Stimulated activated CD8-positive, alpha-beta memory T cell treated with anti-CD3 and anti-CD28 coated beads, Interleukin-15, amount 100 ng/mL, for 48 hours (primary cell): ENCODE measurements at regions not wholly inside any gene's neighbourhood (a gene's known extent, or its start where the extent isn't known, plus 50 kb on each side); places are given as distances from the start of the nearest gene placed in this dataset.
"Not testable (repeated sequence)": the region's sequence is repeated elsewhere in the genome, so short reads cannot be mapped to it uniquely, and the experiment has no call there.

ENCODE experiments used
- DNase-seq, 2 donors: peaks; one replicate each; pipeline ENCODE4 v3.0.0-alpha.2; 2020; ENCODE audit warnings: low read depth in 2 of 2

DNA sequence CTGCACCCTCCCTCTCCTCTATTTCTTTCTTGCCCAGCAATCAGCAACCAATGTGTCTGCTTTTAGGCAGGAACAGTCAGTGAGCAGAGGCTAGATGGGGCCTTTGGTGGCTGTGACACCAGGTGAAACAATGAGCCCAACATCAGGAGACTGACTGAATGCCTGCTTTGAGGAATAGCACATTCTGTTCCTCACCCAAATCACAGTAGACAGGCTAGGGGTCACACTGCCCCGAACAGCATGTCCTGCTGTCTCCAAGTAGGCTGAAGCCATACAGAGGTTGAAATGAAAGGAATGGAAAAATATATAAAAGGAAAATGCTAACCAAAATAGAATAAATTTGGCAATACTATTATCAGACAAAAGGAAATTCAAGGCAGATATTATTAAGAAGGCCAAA, 122.5 kb upstream of the GDNF start:
- DNase-seq: no peak

DNA sequence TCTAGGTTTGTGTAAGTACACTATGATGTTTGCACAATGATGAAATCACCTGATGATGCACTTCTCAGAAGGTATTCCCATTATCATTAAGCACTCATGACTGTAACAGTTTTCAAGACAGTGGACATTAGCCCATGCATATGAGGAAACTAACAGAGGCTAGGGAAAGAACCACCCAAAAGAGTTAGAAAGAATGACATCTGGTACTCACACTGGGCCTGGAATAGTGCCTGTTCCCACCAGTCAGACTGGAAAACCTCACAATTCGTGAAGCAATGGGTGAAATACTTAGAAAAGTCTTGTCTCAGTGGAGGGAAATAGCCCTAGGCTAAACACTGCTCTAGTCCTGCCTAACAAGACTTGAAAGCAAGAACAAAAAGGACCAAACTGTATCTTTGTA, 117.4 kb upstream of the GDNF start:
- DNase-seq: no peak

- DNase-seq: no peak
Measured at GRCh38 chr5:37955748-37956147, 115.9 kb upstream of the GDNF start.

DNA sequence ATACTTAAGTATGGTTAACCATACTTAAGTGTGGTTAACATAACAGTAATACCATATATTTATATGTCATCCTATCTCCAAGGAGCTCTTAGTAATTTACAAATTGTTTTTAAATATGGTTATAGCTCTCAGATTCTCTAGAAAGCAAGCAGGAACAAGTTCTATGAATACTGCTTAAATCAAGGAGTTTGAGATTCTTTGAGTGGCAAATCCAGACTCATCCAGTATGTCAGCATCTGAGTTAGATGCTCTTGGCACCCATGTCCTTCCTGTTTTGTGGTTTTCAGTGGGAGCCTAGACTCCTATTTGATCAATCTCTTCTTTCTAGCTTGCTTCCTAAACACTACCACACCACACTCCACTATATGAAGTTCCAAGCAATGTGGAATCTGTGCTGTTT, 114.7 kb upstream of the GDNF start:
- DNase-seq: no peak

GRCh38 chr5:37951946-37952721, 112.3 kb upstream of the GDNF start:
- no peak for DNase-seq

DNA sequence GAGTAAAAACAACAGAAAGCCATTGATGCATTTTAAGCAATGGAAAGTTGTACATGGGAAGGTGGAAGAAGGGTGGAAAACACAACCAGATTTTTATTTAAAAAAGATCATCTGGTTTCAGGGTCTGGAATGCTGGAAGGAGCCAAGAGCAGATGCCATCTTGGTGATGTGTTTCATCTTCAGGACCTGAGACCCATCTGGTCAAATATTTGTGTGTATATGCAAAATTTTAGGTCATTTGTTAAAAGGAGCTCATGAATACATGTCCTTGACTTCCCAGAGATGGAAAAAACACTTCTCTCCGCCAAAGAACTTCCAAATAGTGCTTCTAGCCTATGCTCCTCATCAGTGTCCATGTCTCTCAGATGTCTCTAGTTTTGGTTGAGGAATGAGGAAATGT, 110.6 kb upstream of the GDNF start:
- no peak for DNase-seq

DNA sequence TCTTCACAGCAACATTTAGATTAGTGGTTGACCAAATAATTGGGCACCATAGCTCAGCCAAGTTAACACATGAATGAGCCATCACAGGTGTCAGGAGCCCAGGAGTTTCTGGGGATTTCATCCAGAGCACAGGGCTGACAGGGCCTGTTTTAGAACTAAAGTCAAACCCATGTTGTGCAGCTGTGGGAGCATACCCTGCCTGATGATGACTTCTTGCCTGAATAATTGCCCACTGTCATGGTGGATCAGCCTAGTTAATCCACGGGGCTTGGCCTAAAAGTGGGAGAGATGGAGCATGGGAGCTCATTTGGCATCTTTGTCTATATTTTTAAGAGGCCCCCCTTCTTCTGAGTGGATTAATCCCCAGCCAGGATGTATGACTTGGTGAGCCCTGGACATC, 105.6 kb upstream of the GDNF start:
- no peak for DNase-seq

- DNase-seq: not testable (repeated sequence)
Measured at GRCh38 chr5:37943136-37943535, 103.3 kb upstream of the GDNF start.

GRCh38 chr5:37940931-37941623, 101.2 kb upstream of the GDNF start:
- no peak for DNase-seq

GRCh38 chr5:37938861-37939260, 99.0 kb upstream of the GDNF start:
- DNase-seq: no peak

- no peak for DNase-seq
Measured at GRCh38 chr5:37938076-37938852, 98.4 kb upstream of the GDNF start.

DNA sequence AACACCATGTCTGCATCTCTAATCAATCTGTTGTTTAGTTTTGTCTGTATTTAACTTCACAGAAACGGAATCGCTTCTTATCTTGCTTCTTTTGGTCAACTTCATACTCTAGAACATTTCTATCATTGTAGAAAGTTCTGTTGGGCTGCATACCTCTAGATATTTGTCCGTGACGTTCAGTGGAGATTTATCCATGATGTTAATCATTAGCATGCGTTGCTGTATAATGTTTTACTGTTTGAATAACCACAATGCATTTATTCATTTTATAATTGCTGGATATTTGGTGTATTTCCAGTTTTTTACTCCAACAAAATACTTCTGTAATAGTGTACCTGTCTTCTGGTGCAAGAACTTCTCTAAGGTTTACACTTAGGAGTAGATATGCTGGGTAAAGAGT, 96.2 kb upstream of the GDNF start:
- no peak for DNase-seq

- DNase-seq: no peak
Measured at GRCh38 chr5:37933576-37933975, 93.7 kb upstream of the GDNF start.

DNA sequence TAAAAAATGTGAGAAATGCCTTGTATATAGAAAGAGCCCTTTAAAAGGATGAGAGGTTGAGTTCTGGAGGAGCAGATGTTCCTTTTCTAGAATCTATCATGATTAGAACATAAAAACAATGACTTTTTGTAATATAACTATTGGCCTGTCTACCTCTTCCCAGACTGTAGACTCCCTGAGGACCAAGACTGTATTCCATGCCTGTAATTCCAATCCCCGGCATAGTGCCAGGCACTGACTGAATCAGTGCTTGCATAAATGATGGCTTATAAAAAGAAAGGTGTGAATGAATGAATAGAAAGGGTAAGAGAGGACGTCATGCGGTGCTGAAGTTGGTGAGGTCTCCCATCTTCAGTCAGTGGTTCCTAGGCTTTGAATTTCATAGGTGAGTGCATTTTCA, 92.6 kb upstream of the GDNF start:
- no peak for DNase-seq

DNA sequence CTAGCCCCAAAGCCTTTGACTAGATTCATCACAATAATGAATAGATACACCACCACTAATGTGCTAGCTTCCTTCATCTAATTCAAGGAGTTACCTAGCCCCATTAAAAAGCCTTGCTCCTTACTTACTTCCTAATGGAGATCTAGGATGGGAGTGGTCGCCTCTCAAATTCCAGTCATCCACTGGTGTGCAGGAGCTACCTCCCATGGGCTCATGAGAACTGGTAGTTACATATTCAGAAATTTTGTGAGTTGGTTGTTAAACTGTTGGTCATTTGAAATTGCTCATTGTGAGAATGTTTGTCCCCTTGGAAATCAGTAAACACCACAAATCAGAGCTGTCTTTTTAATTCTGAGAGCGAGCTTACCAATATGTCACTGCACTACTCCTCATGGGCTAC, 91.7 kb upstream of the GDNF start:
- DNase-seq: no peak

GRCh38 chr5:37930350-37930749, 90.5 kb upstream of the GDNF start:
- DNase-seq: no peak

GRCh38 chr5:37929791-37930190, 90.0 kb upstream of the GDNF start:
- no peak for DNase-seq

DNA sequence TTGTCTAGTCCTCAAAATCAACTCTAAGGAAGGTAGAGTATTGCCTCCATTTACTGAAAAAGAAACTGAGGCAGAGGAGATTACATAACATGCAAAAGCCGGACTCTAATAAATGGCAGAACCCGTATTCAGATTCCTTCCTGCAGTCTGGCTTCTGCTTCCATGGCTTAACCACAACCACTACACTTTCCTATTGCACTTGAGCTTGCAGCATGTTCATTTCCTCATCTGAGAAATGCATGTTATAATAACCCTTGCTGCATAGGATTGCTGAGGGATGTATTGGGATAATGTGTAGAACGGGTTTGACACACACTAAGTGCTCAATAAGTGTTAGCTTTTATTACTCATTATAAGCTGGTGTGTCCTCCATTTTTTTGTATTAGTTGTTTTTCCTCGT, 87.9 kb upstream of the GDNF start:
- not testable (repeated sequence) for DNase-seq

GRCh38 chr5:37926732-37927131, 86.9 kb upstream of the GDNF start:
- no peak for DNase-seq

DNA sequence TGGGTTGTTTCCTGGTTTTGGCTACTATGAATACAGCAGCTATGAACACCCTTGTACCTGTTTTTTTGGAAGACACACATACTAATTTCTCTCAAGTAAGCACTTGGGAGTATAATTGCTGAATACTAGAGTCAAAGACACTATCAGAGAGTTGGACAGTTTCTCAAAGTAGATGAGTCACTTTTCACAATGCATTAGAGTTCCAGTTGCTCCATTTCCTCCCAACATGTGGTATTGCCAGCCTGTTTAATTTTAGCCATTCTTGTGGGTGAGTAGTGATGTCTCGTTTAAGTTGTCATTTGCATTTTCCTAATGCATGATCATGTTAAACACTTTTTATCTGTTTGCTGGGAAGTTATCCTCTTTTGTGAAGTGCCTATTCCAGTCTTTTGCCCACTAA, 81.6 kb upstream of the GDNF start:
- no peak for DNase-seq

DNA sequence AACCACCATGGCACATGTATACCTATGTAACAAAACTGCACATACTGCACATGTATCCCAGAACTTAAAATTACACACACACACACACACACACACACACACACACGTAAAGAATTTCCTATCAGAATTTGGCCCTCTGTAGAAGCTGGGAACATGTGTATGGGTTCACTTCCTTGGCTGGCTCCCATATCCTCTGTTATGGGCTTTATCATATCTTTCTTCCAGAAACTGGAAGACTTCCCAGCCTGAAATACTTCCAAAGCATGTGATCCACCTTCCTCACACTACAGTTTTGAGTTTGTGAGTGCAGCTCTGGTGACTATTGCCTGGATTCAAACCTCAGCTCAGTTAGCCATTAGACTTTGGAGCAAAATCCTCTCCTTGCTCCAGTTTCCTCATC, 78.6 kb upstream of the GDNF start:
- DNase-seq: no peak

DNA sequence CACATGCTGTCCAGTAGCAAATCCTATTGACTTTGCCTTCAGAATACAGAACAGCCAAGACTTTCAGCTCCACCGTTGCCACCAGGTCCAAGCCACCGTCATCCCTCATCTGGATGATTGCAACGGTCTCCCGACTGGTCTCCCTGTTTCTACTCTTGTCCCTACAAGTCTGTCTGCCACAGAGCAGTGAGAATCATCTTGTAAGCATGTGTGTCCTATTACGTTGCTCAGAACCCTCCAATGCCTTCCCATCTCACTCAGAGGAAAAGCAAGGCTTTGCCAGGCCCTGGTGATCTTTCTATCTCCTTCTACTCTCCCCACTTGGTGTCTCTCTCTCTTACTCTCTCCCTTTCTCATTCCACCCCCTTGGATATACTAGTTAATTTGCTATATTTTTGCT, 76.7 kb upstream of the GDNF start:
- no peak for DNase-seq
